ENCODE measurements at regions not wholly inside any gene's neighbourhood (a gene's known extent, or its start where the extent isn't known, plus 50 kb on each side); places are given as distances from the start of the nearest gene placed in this dataset.

DNA sequence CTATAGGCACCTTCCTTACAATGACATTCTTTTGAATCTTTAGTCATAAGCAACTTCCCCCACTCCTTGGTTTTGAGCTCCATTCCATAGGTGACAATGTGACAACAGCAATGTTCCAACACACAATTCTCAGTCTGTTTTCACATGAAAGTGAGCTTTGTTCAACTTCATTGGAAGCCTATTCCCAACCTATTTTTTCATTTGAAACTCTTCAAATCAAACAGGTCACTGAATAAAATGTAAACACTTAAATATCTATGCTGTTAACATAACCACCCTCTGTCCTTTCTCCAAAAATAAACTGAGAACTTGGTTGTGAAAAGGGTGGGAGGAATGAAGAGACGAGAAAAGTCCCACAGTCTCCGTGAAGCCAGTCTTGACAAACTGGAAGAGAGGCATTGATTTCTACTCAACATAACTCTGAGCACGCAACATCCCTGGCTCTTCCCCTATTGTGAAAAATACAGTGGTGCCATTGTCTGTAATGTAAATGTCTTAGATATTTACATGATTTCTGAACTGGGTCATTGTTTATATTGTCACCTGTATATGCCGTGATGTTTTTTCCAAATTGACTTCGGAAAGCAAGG is 343.1 kb downstream of the TFAP2A start:
- H3K27ac ChIP-seq: no peak overlapping the region
- DNase-seq (ENCODE audit: low spot score in 2 of 2): no peak
- intact Hi-C loops (cut with DNase I): no loop called here

DNA sequence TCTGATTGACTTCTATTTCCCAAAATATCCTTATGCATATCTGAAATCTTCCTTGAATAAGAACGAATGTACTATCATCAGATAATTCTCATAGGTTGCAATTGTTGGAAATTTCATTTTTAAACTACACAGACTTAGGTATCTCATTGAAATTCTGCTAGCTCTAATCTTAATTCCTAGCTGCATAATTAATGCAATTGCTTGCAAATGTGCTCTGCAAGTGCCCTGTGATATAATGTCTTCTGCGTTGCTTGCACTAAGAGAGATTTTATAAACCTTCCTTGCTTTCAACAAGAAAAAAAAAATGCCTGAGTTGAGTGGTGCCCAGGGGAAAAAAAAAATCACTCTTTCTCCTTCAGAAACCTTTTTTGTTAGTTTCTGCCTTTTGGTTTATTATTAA is 354.9 kb downstream of the TFAP2A start:
- no peaks in the 10 kb centered on the region for H3K9me3 ChIP-seq
- intact Hi-C loops (cut with DNase I): no loop called here
- no peaks in the 10 kb centered on the region for H3K36me3 ChIP-seq
- no peaks in the 10 kb centered on the region for H3K4me1 ChIP-seq
- no peaks in the 10 kb centered on the region for H3K27me3 ChIP-seq
- DNase-seq (ENCODE audit: low spot score in 2 of 2): no peak
- H3K27ac ChIP-seq: no peak overlapping the region
- H3K4me3 ChIP-seq: no peak overlapping the region
- TF ChIP-seq, protein P1, sequence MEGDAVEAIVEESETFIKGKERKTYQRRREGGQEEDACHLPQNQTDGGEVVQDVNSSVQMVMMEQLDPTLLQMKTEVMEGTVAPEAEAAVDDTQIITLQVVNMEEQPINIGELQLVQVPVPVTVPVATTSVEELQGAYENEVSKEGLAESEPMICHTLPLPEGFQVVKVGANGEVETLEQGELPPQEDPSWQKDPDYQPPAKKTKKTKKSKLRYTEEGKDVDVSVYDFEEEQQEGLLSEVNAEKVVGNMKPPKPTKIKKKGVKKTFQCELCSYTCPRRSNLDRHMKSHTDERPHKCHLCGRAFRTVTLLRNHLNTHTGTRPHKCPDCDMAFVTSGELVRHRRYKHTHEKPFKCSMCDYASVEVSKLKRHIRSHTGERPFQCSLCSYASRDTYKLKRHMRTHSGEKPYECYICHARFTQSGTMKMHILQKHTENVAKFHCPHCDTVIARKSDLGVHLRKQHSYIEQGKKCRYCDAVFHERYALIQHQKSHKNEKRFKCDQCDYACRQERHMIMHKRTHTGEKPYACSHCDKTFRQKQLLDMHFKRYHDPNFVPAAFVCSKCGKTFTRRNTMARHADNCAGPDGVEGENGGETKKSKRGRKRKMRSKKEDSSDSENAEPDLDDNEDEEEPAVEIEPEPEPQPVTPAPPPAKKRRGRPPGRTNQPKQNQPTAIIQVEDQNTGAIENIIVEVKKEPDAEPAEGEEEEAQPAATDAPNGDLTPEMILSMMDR (IDR thresholded peaks at IDR 0.05): no peak

More for the DNA sequence above, 343.1 kb downstream of the TFAP2A start:
- no peaks in the 10 kb centered on the region for H3K4me1 ChIP-seq
- H3K9me3 ChIP-seq: no peaks in the 10 kb centered on the region
- H3K36me3 ChIP-seq: no peaks in the 10 kb centered on the region
- no peak overlapping the region for H3K4me3 ChIP-seq
- no peaks in the 10 kb centered on the region for H3K27me3 ChIP-seq
- TF ChIP-seq, protein P1 (IDR thresholded peaks at IDR 0.05): no peak

DNA sequence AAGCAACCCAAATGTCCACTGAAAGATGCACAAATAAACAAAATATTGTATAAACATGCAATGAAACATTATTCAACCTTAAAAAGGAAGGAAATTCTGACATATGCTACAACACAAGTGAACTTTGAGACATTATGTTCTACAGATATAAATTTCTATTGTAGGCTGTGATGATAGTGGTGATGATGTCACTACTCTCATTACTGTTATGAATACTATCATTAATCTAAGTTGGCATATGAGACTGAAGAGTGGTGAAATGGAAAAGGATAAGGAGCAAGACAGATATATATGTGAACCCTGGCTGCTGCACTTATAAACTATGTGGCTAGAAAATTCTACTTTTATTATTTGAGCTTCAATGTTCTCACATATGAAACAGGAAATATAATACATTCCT is 360.2 kb downstream of the TFAP2A start:
- intact Hi-C loops (cut with DNase I): no loop called here
- H3K4me3 ChIP-seq: no peak overlapping the region
- H3K4me1 ChIP-seq: no peaks in the 10 kb centered on the region
- no peaks in the 10 kb centered on the region for H3K27me3 ChIP-seq
- H3K27ac ChIP-seq: no peak overlapping the region
- H3K9me3 ChIP-seq: peaks cover 0 to 10% of the 10 kb centered on the region in 2 donors
- DNase-seq (ENCODE audit: low spot score in 2 of 2): no peak
- TF ChIP-seq, protein P1 (IDR thresholded peaks at IDR 0.05): no peak
- no peaks in the 10 kb centered on the region for H3K36me3 ChIP-seq

DNA sequence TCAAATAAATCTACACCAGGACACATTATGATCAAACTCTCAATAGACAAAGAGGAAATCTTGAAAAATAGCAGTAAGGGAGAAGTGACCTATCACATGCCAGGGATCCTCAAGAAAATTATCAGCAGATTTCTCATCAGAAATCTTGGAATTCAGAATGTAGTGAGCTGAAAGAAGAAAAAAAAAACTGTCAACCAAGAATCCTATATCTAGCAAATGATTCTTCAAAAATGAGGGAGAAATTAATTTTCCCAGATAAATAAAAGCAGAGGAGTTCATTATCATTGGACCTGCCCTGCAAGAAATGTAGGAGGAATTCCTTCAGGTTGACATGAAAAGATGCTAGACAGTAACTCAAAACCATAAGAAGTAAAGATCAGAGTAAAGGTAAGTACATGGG is 363.6 kb downstream of the TFAP2A start:
- TF ChIP-seq, protein P1 (IDR thresholded peaks at IDR 0.05): no peak
- H3K4me3 ChIP-seq: no peak overlapping the region
- H3K27me3 ChIP-seq: no peaks in the 10 kb centered on the region
- H3K27ac ChIP-seq: no peak overlapping the region
- no peaks in the 10 kb centered on the region for H3K36me3 ChIP-seq
- H3K4me1 ChIP-seq: no peaks in the 10 kb centered on the region
- H3K9me3 ChIP-seq: peaks cover 0 to 10% of the 10 kb centered on the region in 2 donors
- intact Hi-C loops (cut with DNase I): no loop called here
- DNase-seq (ENCODE audit: low spot score in 2 of 2): no peak

DNA sequence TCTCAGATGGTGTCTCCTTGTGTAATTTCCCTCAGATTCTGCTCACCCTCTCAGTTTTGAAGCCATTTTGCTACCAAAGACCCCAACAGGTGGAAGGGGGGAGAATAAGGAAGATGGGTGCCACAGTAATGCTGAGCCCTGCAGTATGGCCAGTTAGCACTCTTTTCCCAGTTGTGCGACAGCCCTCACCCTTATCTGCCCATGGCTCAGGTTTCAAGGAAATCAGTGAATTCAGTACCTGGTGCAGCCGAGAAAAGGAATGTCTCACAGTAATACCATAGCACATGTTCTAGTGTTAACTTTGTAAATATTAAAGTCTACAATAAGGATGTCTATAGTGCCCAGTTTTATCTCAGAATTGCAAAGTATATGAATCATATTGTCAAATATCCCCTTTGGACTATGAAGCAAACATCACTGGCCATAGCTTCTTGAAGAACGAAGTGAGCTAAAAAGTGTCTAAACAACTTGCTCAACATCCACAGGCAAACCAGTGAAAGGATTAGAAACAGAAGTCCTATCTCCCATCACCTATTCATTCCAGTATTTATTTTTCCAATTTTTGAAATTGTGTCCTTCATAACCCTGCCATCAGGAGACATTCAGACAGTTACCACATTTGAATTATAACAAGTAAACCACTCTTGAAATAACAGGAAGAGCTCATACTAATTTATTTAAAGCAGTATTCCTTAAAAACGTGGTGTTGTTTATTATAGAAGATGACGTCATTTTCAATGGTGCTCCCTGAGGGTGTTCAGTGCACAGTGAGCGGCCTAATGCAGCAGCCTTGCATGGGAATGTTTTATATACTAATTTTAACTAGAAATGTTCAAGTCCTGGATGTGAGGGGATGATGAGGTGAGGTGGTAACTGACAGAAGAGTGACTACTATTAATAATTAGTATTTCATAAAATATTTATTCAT is 366.2 kb downstream of the TFAP2A start:
- DNase-seq (ENCODE audit: low spot score in 2 of 2): no peak
- intact Hi-C loops (cut with DNase I): no loop called here
- H3K4me3 ChIP-seq: no peak overlapping the region
- peaks cover 0 to 10% of the 10 kb centered on the region in 2 donors for H3K9me3 ChIP-seq
- H3K27ac ChIP-seq: no peak overlapping the region
- no peaks in the 10 kb centered on the region for H3K4me1 ChIP-seq
- no peaks in the 10 kb centered on the region for H3K36me3 ChIP-seq
- TF ChIP-seq, protein P1 (IDR thresholded peaks at IDR 0.05): no peak
- no peaks in the 10 kb centered on the region for H3K27me3 ChIP-seq

All from ascending aorta (tissue), 2 donors.